ENCODE measurements at regions not wholly inside any gene's neighbourhood (a gene's known extent, or its start where the extent isn't known, plus 50 kb on each side); places are given as distances from the start of the nearest gene placed in this dataset.

DNA sequence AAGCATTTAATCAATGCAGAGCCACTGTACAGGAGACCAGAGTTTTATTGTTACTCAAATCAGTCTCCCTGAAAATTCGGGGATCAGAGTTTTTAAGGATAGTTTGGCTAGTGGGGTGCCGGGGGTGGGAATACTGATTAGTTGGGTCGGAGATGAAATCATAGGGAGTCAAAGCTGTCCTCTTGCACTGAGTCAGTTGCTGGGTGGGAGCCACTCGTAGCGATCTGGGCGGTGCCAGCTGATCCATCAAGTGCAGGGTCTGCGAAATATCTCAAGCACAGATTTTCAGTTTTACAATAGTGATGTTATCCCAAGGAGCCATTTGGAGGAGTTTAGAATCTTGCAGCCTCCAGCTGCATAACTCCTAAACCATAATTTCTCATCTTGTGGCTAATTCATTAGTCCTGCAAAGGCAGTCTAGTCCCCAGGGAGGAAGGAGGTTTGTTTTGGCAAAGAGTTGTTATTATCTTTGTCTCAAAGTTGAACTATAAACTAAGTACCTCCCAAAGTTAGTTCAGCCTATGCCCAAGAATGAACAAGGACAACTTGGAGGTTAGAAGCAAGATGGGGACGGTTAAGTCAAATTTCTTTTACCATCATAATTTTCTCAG lies 169.4 kb upstream of the PLEKHG7 start:
- TF ChIP-seq ZNF274 (IDR thresholded peaks at IDR 0.05; ENCODE audit: low read depth, low read length) = no peak
- H3K4me3 ChIP-seq (ENCODE audit: low read length) = no peak overlapping the region

DNA sequence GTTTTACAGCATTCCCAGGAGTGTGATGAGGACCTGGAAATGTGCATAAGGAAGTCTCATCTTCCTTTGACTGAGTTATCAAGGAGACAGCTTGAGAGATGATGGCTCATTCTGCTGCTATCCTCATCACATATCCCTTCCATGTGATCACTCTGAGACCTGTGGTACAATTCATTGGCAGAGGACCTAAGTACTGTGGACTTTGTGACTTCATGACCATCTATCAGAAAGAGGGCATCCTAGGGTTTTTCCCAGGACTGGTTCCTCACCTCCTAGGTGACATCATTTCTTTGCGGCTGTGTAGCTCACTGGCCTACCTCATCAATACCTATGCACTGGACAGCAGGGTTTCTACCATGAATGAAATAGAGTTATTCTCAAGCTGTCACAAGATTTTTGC lies 172.1 kb upstream of the PLEKHG7 start:
- H3K4me3 ChIP-seq (ENCODE audit: low read length) = no peak overlapping the region
- no peak for TF ChIP-seq ZNF274 (IDR thresholded peaks at IDR 0.05; ENCODE audit: low read depth, low read length)

DNA sequence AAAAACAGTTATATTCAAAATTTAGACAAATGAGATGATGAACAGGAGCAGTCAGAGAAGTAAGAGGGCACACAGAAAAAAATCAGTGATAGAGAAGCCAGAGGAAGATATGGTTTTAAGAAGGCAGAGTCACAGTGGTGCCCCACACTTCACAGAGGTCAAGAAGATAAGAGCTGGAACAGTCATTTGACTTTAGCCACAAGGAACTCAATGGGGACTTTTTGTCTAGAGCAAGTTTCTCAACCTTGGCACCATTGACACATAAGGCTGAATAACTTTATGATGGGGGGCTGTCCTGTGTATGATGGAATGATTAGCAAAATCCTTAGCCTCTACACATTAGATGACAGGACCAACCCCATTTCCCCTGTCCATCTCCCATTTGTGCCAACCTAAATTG lies 172.8 kb upstream of the PLEKHG7 start:
- H3K4me3 ChIP-seq (ENCODE audit: low read length) = no peak overlapping the region

DNA sequence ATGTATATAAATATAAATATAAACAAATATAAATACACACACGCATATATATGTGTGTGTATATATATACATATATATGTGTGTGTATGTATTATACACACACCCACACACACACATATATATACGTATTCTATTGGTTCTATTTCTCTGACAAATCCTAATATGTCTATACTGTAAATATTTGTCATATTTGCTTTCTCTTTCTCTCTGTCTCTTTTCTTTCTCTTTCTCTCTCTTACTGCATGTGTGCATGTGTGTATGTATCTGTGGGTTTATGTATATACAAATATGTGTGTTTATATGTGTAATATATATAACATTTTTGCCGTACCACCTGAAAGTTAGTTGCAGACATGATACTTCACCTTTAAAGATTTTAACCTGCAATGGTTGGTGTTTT lies 174.2 kb upstream of the PLEKHG7 start:
- H3K4me3 ChIP-seq (ENCODE audit: low read length) = no peak overlapping the region
- TF ChIP-seq ZNF274 (IDR thresholded peaks at IDR 0.05; ENCODE audit: low read depth, low read length) = no peak

More for the DNA sequence above, 172.8 kb upstream of the PLEKHG7 start:
- TF ChIP-seq ZNF274 (IDR thresholded peaks at IDR 0.05; ENCODE audit: low read depth, low read length) = no peak

DNA sequence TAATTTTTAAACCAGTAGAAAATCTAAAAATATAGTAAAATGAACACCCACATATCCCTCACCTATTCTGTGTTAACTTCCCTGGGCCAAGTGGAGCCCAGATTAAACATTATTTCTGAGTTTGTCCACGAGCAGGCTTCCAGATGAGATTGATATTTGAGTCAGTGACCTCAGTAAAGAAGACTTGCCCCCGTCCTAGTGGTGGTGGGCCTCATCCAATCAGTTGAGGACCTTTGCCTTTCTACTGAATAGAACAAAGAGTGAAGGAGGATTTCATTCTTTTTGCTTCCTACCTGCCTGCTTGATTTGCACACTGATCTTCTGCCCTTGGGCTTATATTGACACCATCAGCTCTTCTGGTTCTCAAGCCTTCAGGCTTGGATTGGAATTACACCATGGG lies 174.7 kb upstream of the PLEKHG7 start:
- TF ChIP-seq ZNF274 (IDR thresholded peaks at IDR 0.05; ENCODE audit: low read depth, low read length) = no peak
- H3K4me3 ChIP-seq (ENCODE audit: low read length) = no peak overlapping the region

DNA sequence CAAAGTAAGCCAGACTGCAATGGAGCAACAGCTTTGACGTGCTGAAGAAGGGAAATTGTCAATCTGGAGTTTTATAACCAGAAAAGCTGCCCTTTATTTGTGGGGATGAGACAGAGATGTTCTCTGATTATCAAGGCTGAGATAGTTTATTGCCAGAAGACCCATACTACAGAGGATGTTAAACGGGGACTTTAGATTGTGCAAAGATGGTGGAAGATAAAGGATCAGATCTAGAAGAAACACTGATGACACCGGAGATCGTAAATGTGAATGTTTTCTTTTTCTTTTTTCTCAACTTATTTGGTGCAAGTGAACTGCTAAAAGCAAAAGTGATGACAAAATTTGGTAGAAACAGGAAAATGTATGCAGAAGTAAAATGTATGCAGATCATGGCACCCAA lies 178.3 kb upstream of the PLEKHG7 start:
- no peak for TF ChIP-seq ZNF274 (IDR thresholded peaks at IDR 0.05; ENCODE audit: low read depth, low read length)
- no peak overlapping the region for H3K4me3 ChIP-seq (ENCODE audit: low read length)

DNA sequence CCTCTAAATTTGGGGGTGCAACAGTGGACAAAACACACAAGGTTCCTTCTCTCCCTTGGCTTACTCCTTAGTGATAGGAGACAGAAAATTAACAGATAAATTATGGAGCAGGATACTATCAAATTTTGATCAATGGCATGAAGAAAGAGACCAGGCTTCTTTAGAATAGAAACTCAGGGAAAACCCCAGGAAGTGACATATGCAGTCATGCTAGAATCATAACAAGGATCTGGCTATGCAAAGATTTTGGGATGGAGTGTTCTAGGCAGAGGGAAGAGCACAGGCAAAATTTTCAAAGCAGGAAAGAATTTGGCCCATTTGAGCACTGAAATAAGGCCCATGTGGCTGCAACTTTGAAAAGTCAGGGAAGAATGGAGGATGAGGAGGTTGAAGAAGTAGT lies 182.3 kb upstream of the PLEKHG7 start:
- no peak for TF ChIP-seq ZNF274 (IDR thresholded peaks at IDR 0.05; ENCODE audit: low read depth, low read length)

DNA sequence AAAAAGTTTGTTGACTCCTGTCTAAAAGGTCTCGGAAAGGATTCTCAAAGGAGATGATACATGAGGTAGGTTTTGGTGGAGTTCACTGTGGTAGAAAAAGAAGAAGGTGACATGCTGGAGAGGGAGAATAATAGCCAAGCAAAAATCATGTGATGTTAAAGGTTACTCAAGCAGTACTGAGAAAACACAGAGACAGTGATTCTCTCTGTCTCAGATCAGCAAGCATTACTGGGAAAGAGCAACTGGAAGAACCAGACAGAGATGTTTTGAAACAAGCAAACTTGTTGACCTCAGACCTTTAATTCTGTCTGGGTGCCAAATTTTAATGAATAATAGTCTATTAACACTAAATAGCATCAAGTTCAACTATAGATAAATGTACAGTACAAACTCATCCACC lies 183.5 kb upstream of the PLEKHG7 start:
- TF ChIP-seq ZNF274 (IDR thresholded peaks at IDR 0.05; ENCODE audit: low read depth, low read length) = no peak
- no peak overlapping the region for H3K4me3 ChIP-seq (ENCODE audit: low read length)

More for the DNA sequence above, 182.3 kb upstream of the PLEKHG7 start:
- H3K4me3 ChIP-seq (ENCODE audit: low read length) = no peak overlapping the region

DNA sequence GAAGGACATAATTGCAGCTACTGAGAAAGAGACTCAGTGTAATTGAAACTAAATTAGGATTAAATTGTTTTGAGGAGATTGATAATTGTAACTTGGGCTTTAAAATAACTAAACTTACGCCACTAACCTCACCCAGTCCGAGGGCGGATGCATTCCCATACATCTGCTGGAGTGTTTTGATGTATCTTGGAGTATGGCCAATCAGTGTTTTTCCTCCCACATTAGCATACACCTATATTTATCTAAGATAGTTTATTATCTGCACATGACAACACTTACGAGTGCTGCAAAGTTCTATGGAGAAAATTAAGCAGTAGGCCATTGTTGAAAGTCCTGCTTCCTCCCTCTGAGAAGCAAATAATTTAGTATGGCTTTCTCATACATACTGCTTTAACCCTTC lies 184.7 kb upstream of the PLEKHG7 start:
- no peak for TF ChIP-seq ZNF274 (IDR thresholded peaks at IDR 0.05; ENCODE audit: low read depth, low read length)
- no peak overlapping the region for H3K4me3 ChIP-seq (ENCODE audit: low read length)

DNA sequence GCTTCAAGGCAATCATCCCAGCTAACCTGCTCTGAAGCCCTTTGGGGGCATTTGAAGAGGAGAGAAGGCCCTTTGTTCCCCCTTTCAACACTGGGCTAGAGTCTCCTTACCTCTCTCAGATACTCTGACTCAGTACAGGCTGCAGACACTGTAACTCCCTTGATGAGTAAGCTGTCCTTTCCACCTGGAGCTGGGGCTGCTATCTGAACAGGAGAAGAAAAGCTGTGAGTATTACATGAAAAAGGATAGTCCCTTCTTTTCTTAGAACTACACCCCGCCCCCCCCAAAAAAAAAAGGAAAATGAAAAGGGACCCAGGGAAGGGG lies 186.6 kb upstream of the PLEKHG7 start:
- no peak overlapping the region for H3K4me3 ChIP-seq (ENCODE audit: low read length)
- TF ChIP-seq ZNF274 (IDR thresholded peaks at IDR 0.05; ENCODE audit: low read depth, low read length) = no peak

DNA sequence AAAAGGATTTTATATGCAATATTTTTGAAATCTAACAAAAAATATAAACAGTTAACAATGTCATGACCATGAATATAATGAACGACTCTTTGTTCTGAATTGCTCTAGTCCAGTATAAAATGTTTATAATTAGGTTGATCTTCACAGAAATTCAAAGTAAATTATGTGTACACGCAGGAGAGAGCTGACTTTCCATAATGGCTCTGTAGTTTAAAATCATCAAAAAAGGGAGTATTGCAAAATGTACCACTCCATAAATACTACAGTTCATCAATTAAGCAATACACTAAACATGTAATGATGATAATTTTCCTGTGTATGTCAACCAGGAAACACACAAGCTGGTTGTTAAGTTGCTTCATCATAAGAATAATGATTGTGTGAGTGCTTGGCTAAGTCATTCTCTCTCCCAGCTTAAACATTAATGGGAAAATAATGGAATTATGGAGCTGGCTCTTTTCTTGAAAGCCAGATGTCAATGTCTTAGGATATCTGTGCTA lies 189.5 kb upstream of the PLEKHG7 start:
- TF ChIP-seq ZNF274 (IDR thresholded peaks at IDR 0.05; ENCODE audit: low read depth, low read length) = no peak
- H3K4me3 ChIP-seq (ENCODE audit: low read length) = no peak overlapping the region

DNA sequence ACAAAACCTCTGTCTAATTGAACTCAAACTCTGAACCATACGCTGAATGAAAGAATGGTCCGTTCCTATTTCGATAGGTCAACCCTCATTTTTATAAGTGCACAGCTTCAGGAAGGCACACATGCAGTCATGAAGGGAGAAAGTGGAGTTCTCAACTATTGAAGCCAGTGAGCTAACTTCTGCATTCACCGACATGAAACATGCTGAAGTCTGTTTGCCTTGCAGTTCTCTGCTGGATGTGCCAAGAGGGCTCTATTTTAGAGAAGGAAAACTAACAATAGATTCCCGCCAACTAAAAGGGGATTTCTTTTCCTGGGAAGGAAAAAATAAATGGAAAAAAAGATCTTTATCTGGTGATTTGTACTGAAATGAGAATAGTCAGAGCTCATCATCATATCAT lies 191.0 kb upstream of the PLEKHG7 start:
- no peak for TF ChIP-seq ZNF274 (IDR thresholded peaks at IDR 0.05; ENCODE audit: low read depth, low read length)

DNA sequence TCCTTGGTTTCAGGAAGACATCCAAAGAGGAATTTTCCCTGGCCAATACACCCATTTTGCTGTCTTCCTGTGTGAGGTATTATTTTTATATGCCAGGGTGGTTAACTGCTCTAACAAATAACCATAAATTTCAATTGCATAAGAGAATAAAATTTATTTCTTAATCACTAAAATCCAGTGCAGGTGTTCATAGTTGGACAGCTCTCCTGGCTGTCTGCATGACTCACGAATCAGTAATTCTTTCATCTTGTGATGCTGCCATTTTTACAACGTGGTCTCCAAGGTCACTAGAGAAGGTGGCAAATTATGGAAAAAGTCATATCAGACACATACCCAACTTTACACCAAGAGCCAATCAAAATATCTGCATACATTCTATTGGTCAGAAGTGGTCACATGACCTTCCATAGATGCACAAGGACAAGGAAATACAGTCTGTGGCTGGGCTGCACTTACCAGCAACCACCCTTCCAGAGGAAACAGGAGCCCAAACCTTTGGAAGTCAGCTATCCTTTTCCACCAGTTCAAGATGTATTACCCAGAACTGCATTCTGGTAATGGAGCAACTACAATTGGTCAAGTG lies 193.5 kb upstream of the PLEKHG7 start:
- H3K4me3 ChIP-seq (ENCODE audit: low read length) = no peak overlapping the region
- no peak for TF ChIP-seq ZNF274 (IDR thresholded peaks at IDR 0.05; ENCODE audit: low read depth, low read length)

More for the DNA sequence above, 191.0 kb upstream of the PLEKHG7 start:
- no peak overlapping the region for H3K4me3 ChIP-seq (ENCODE audit: low read length)

DNA sequence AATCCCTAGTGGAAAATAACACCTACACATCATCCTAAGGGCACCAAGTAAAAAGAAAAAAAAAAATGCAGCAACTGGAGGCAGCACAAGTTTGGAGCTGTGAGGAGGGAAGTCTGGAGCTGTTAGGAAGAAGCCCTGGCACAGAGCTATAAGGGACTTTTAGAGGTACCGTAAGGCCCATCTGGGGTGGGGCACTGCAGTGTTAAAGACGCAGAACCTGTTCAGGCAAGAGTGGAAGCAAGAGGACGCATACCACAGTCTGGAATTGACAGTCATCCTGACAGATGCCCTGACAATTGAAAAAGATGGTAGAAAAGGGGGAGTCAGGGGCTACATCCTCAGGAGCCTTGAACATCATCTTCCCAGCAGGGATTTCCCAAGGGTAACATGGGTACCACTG lies 195.9 kb upstream of the PLEKHG7 start:
- H3K4me3 ChIP-seq (ENCODE audit: low read length) = no peak overlapping the region
- TF ChIP-seq ZNF274 (IDR thresholded peaks at IDR 0.05; ENCODE audit: low read depth, low read length) = no peak

DNA sequence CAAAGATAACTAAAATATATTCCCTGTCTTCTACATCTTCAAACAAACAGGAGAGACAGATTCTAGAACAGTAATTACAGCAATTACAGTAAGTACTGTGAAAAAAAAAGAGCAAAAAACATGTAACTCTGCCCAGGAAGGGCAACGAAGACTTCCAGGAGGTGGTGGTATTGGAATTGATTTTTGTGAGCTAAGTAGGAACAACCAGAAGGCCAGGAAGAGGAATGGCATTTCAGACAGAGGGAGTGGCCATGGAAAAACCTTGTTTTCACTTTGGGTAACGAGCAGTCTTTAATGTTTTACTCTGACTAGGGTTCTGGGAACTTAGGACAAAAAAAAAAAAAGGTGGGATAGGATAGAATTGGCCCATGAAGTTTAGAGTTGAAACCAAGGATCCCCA lies 196.3 kb upstream of the PLEKHG7 start:
- TF ChIP-seq ZNF274 (IDR thresholded peaks at IDR 0.05; ENCODE audit: low read depth, low read length) = no peak
- no peak overlapping the region for H3K4me3 ChIP-seq (ENCODE audit: low read length)

Data from GM08714 (cell line).